HUES6 (cell line): ENCODE measurements at regions not wholly inside any gene's neighbourhood (a gene's known extent, or its start where the extent isn't known, plus 50 kb on each side); places are given as distances from the start of the nearest gene placed in this dataset.

ENCODE experiments used
- H3K27ac ChIP-seq: 2 replicates; pipeline ENCODE4 v1.7.0; 2013; ENCODE audit warnings: low read depth, mild to moderate bottlenecking, low read length, inconsistent platforms
- H3K27me3 ChIP-seq: 2 replicates; pipeline ENCODE4 v1.6.1; 2013; ENCODE audit warnings: low read length; ENCODE audit not compliant: control insufficient read depth, insufficient read depth
- H3K36me3 ChIP-seq: 2 replicates; pipeline ENCODE4 v1.6.1; 2013; ENCODE audit warnings: low read length; ENCODE audit not compliant: control insufficient read depth, insufficient read depth
- H3K4me1 ChIP-seq: 2 replicates; pipeline ENCODE4 v1.6.1; 2013; ENCODE audit warnings: low read length; ENCODE audit not compliant: control insufficient read depth, insufficient read depth
- H3K4me3 ChIP-seq: 2 replicates; pipeline ENCODE4 v1.5.1; 2013; ENCODE audit warnings: low read depth, low read length
- H3K9ac ChIP-seq: one replicate; pipeline ENCODE4 v1.6.1; 2013; ENCODE audit warnings: mild to moderate bottlenecking, low read length
- H3K9me3 ChIP-seq: 2 replicates; pipeline ENCODE4 v1.6.1; 2013; ENCODE audit warnings: low read depth, low read length; ENCODE audit not compliant: control insufficient read depth, insufficient read depth

DNA sequence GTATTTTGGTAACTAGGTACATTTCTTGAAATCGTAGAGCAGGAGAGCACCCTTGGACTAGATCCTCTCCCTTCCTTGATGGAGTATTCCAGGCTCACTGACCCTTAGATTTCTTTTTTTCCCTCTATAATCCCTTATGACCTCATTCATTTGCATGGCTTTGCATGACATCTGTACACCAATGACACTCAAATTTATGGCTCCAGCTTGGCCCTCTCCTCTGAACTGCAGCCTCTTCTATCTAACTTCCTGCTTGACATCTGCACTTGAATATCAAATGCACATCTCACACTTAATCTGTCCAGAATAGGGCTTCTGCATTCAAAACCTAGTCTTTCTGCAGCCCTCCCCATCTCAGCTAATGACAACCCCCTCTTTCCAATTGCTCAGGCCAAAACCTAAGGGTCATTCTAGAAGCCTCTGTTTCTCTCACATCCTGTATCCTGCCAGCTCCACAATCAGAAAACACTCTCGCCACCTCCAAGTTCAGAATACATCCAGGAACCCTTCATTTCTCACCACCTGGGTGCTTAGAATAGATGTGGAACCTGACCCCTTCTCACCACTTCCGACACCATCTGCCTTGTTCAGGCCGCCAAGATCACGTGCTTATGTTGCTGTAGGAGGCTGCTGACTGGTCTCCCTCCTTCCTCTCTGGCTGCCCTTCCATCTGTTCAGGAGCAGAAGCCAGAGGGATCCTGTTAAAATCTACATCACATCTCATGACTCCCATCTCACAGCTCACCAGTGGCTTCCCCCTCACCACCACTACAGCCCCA, 138.9 kb upstream of the MTNR1B start:
- H3K36me3 ChIP-seq: no peaks in the 10 kb centered on the region
- H3K27ac ChIP-seq: no peak overlapping the region
- no peaks in the 10 kb centered on the region for H3K9me3 ChIP-seq
- no peak overlapping the region for H3K9ac ChIP-seq
- H3K4me1 ChIP-seq: peaks cover 12% of the 10 kb centered on the region
- H3K27me3 ChIP-seq: no peaks in the 10 kb centered on the region
- H3K4me3 ChIP-seq: no peak overlapping the region

DNA sequence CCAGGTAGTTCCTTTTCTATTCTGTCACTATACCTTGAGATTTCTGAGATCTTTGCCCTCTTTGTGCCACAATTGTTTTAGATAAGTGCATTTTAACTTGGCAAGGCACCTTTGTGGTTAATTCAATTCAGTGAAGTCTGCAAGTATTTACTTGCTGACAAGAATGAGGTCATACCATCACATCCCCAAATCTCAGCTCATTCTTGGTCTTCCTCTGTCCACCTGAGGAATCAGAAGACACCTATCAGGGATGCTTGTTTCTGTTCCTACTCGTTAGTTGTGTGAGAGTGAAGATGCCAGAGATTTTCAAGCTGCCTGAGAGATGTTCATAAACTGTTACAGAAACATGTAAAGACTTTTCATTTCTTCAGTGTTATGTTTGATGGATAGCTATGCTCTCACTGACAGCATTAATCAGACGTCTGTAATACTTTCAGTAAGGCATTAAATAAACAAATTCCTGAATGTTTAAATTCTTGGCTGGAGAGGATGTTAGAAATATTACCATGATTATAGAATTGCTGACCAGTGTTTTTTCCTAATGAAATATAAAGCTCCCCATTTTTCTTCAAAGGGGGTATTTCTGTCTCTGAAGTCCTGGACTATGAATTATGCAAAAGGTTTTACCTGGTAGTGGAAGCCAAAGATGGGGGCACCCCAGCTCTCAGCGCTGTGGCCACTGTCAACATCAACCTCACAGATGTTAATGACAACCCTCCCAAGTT, 135.0 kb upstream of the MTNR1B start:
- Histone ChIP-seq H3K27me3 (no peaks in the 10 kb centered on the region), H3K27ac (no peak overlapping the region), H3K4me1 (peaks cover 14% of the 10 kb centered on the region), H3K9ac (no peak overlapping the region), H3K4me3 (no peak overlapping the region), H3K9me3 (no peaks in the 10 kb centered on the region), H3K36me3 (no peaks in the 10 kb centered on the region)

DNA sequence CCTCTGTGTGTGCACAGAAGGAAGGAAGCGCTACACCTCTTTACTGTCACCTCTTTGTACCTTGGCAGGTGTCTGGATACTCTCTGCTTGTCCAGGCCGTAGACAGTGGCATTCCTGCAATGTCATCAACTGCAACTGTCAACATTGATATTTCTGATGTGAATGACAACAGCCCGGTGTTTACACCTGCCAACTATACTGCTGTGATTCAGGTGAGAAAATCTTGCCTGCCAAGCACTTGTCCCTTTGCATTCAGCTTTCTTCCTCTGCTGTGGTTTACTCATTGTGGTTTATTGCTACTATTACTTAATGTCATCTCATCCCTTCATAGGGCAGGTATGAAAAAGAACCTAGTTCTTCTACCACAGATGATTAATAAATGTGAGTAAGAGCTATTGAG, 131.9 kb upstream of the MTNR1B start:
- Histone ChIP-seq H3K9me3 (no peaks in the 10 kb centered on the region), H3K9ac (no peak overlapping the region), H3K27me3 (no peaks in the 10 kb centered on the region), H3K36me3 (no peaks in the 10 kb centered on the region), H3K4me1 (peaks cover 18% of the 10 kb centered on the region), H3K4me3 (no peak overlapping the region), H3K27ac (no peak overlapping the region)

DNA sequence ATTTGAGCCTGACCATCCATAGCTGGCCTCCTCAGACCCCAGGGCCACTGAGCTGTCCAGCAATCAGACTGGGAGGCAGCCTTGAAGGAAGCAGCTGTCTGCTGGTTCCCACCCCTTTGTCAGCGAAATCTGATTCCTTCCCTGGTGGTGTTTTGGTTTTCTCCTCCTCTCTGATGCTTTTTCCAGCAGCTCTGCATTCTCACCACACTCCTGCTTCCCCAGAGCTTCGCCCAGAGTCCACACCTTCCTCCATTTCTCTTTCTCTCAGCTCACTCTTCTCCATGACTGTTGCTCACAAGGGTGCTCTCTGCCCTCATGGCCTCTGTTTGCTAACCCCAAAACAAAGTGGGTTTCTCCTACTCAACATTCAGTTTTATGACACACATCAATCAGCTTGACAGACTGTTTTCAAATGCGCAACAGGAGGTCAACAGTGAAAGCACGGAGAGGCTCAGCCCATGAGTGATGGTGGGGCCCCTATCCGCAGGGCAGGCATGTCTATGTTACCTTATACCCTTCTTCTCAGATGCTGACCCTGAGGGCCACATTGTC, 130.6 kb upstream of the MTNR1B start:
- Histone ChIP-seq H3K9me3 (no peaks in the 10 kb centered on the region), H3K27ac (no peak overlapping the region)

DNA sequence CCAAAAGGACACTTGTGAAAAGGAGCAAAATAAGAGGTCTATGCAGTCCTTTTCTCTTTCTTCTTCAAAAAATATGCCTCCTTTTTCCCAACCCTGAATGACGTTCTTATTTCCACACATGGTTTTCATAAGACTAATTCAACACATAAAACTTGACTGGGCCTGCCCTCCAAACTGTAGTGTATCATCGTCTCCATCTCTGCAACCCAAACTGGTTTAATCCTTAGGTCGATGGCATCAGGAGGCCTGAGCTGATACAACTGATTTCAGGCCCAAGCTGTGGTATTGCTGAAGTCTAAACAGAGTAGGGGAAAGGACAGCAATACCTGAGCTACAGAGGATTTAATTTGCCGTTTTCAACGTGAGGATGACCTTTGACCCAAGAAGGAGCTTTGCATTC, 130.0 kb upstream of the MTNR1B start:
- H3K9me3 ChIP-seq: no peaks in the 10 kb centered on the region

More for the DNA sequence above, 130.6 kb upstream of the MTNR1B start:
- Histone ChIP-seq H3K27me3 (no peaks in the 10 kb centered on the region), H3K9ac (no peak overlapping the region), H3K4me3 (no peak overlapping the region), H3K4me1 (peaks cover 15% of the 10 kb centered on the region), H3K36me3 (no peaks in the 10 kb centered on the region)

DNA sequence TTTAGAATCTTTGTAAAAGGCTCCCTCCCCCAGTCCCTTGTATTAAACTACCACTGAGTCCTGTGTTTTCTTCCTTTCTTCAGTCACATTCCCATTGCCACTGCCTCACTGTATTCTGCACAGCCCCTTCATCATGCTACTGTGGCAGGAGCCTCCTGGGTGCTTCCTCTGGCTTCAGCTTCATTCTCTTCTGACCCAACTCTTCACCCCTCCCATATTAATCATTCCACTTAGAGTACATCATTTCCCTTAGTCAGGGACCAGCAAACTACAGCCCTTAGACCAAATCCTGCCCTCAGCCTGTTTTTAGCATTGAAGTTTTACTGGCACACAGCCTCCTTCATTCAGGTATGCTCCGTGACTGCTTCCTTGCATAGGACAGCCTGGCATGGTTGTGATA, 127.7 kb upstream of the MTNR1B start:
- Histone ChIP-seq H3K27me3 (no peaks in the 10 kb centered on the region), H3K9ac (no peak overlapping the region), H3K9me3 (no peaks in the 10 kb centered on the region), H3K27ac (no peak overlapping the region), H3K4me1 (peaks cover 25% of the 10 kb centered on the region), H3K36me3 (no peaks in the 10 kb centered on the region), H3K4me3 (no peak overlapping the region)

More for the DNA sequence above, 130.0 kb upstream of the MTNR1B start:
- no peak overlapping the region for H3K9ac ChIP-seq
- peaks cover 15% of the 10 kb centered on the region for H3K4me1 ChIP-seq
- no peak overlapping the region for H3K27ac ChIP-seq
- H3K36me3 ChIP-seq: no peaks in the 10 kb centered on the region
- H3K27me3 ChIP-seq: no peaks in the 10 kb centered on the region
- no peak overlapping the region for H3K4me3 ChIP-seq

DNA sequence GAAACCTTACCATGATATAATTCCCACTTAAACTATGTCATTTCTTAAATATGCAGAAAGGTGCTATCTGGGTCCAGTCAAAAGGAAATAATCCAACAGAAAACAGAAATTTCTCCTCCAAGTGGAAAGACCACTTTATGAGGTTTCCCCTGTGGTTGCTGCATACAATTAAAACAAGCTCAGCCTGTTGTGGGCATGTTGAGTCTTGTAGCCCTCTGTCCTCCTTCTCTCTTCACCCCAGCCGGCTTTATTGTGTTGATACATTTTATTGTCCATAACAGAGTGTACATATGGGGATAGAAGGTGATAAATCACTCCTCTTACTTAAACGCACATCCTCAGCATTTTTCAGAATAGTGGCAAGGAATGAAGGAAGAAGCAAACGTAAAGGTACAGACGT, 126.0 kb upstream of the MTNR1B start:
- Histone ChIP-seq H3K4me1 (peaks cover 24% of the 10 kb centered on the region), H3K27ac (no peak overlapping the region), H3K9ac (no peak overlapping the region), H3K27me3 (no peaks in the 10 kb centered on the region), H3K4me3 (no peak overlapping the region), H3K9me3 (no peaks in the 10 kb centered on the region), H3K36me3 (no peaks in the 10 kb centered on the region)

DNA sequence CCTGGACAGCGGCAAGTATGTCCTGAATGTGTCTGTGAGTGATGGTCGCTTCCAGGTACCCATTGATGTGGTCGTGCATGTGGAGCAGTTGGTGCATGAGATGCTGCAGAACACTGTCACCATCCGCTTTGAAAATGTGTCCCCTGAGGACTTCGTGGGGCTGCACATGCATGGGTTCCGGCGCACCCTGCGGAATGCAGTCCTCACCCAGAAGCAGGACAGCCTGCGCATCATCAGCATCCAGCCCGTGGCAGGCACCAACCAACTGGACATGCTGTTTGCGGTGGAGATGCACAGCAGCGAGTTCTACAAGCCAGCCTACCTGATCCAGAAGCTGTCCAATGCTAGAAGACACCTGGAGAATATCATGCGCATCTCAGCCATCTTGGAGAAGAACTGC, 125.3 kb upstream of the MTNR1B start:
- H3K27ac ChIP-seq: no peak overlapping the region
- H3K9ac ChIP-seq: no peak overlapping the region
- peaks cover 17% of the 10 kb centered on the region for H3K4me1 ChIP-seq
- H3K27me3 ChIP-seq: no peaks in the 10 kb centered on the region
- H3K9me3 ChIP-seq: no peaks in the 10 kb centered on the region
- no peak overlapping the region for H3K4me3 ChIP-seq
- H3K36me3 ChIP-seq: no peaks in the 10 kb centered on the region

DNA sequence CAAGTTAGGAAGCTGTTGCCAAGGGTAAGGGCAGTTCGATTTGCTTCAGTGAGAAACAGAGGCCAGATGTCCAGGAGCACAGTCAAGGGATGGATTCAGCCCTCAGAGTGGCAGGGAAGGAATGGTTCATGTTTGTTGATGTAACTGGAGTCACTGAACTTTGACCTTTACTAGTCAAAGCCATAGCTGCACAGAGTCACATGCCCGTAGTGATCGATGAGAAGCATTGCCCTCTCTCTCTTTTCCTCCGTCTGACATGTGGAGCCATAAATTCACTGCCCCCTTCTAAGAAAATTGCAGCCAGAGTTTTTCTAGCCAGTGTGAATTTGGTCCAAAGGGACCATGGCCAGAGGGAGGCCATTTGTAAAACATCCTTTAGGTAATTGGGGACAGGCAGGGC, 124.1 kb upstream of the MTNR1B start:
- Histone ChIP-seq H3K36me3 (no peaks in the 10 kb centered on the region), H3K9me3 (no peaks in the 10 kb centered on the region), H3K27me3 (no peaks in the 10 kb centered on the region), H3K4me1 (peaks cover 10% of the 10 kb centered on the region; the same call in 1 of the 2 replicates), H3K9ac (no peak overlapping the region), H3K27ac (no peak overlapping the region), H3K4me3 (no peak overlapping the region)

DNA sequence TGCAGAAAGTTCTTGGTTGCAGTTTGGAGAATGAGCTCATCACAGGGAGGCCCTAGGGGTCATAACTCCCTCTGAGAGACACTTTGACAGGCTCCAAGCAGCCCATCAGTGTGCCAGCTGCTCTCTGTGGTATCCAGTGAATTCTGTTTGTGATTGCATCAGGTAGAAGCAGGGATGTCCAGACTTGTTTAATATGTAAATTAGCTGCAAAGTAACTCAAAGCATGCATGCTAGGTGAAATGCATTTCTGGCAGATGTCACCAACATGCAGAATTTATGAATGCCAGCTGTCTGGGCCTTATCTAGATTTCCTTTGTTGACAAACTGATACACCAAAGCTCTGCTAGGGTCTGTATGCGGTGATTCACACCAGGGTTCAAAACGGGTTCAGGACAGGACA, 123.6 kb upstream of the MTNR1B start:
- Histone ChIP-seq H3K27ac (no peak overlapping the region), H3K4me1 (peaks cover 10% of the 10 kb centered on the region; the same call in 1 of the 2 replicates), H3K9me3 (no peaks in the 10 kb centered on the region), H3K9ac (no peak overlapping the region), H3K4me3 (no peak overlapping the region), H3K36me3 (no peaks in the 10 kb centered on the region), H3K27me3 (no peaks in the 10 kb centered on the region)

DNA sequence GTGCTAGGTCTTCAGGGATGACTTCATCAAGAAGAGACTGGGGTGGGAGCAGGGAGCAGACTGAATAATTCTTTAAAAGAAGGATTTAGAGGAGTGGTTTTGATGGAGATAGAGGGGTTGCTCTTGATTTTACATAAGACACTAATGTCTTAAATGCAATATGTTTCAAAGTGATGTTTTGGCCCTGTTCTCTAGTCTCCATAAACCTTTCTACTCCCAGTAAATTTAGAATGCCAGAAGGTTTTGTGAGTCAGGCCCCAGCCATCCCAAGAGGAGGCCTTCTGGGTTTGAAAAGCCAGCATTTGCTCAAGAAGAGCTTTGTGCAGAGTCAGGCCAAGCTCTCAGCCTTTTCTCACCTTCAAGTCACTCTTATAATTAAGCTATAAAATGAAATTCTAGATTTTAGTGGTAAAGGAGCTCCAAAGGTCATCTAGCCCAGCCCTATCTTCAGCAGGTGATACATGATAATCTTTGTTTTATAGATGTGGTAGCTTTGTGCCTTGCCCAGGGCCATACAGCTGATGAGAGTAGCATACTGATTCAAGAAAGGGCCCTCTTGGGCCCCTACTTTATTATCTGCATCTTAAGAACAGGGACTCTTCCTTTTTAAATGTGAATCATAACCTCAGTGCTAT, 122.8 kb upstream of the MTNR1B start:
- no peak overlapping the region for H3K27ac ChIP-seq
- H3K9ac ChIP-seq: no peak overlapping the region
- H3K4me1 ChIP-seq: peaks cover 10% of the 10 kb centered on the region; the same call in 1 of the 2 replicates
- H3K36me3 ChIP-seq: no peaks in the 10 kb centered on the region
- no peak overlapping the region for H3K4me3 ChIP-seq
- H3K9me3 ChIP-seq: no peaks in the 10 kb centered on the region
- H3K27me3 ChIP-seq: no peaks in the 10 kb centered on the region
